Activated CD4-positive, CD25-positive, alpha-beta regulatory T cell treated with anti-CD3 and anti-CD28 coated beads, Interleukin-2, amount 50 U/mL, for 24 hours (primary cell): ENCODE measurements at regions not wholly inside any gene's neighbourhood (a gene's known extent, or its start where the extent isn't known, plus 50 kb on each side); places are given as distances from the start of the nearest gene placed in this dataset.

Experiments
- ATAC-seq, 2 donors: fragments of 150-1000 bp; cut with Tn5 transposase; one replicate each; pipeline ENCODE4 v1.10.0; 2021; ENCODE audit warnings: mild to moderate bottlenecking in 1 of 2, moderate library complexity in 1 of 2

DNA sequence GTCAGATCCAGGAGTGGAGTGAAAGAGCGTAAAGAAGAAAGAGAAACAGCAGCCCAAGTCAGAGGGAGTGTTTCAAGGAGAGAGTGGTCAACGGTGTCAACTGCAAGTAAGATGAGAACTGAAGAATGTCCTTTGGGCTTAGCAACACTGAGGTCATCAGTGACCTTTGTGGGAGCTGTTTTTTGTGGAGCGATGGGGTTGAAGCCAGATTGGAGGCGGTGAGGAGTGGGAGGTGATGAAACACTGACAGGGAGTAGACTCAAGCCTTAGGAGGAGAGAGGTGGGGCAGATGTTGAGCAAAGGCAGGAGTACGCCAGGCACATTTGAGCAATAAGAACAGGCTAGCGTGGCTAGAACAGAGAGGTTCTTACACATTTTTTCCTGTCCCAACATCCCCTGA lies 103.7 kb upstream of the GNAO1 start:
- ATAC-seq = no peak

DNA sequence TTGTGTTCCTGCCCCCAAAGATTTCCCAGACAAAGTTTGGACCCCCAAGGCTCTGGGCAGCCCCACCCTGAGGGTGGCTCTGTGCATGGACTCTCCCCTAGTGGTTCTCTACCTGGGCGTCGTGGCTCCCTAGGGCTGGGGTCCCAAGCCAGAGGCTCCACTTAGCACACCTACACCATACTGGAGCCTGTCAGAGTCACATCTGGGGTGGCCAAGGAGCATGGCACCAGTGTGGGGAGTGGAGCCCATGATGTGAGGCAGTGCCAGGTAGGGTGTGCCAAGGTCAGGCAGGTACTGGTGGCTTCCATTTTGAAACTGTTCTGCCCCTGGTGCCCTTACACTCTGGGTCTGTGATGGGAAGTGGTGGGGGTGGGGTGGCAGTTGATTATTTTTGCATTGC lies 109.9 kb upstream of the GNAO1 start:
- no peak for ATAC-seq

GRCh38 chr16:56075732-56076388 lies 115.4 kb upstream of the GNAO1 start:
- no peak for ATAC-seq

DNA sequence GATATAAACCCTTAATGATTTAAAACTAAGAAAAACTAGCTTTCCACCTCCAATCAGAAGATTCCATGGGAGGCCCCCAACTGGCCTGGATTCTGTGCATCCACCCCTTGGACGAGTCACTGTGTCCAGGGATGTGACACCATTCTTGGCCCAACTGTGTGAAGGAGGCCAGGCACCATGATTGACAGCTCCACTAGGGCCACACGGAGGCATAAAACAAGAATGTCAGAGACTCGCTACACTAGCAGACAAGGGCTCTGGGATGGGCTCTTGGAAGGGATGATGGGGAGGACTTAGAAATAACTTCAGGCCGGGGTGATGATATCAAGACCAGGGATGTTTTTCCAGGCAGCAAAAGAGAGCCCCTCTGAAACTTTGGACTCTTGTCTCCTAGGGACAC lies 117.8 kb upstream of the GNAO1 start:
- no peak for ATAC-seq

DNA sequence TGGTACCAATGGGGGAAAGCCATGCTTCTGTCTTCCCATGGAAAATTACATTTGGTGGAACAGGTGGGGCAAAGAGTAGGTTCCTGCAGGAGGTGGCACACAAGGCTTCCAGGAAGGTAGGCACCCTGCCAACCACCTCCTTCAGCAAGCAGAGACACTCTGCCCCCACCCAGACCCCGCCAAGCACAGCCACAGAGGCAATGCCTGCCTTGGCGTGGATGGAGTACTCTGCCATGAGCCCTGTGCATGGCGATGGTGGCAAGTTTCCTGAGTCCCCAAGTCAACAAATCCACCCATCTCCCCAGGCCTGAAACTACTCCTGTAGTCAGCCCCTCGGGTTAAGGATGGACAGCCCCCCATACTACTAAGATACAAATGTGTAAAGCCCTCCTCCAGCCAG lies 119.2 kb upstream of the GNAO1 start:
- no peak for ATAC-seq

GRCh38 chr16:56068816-56069215 lies 122.5 kb upstream of the GNAO1 start:
- no peak for ATAC-seq

GRCh38 chr16:56068314-56068713 lies 123.0 kb upstream of the GNAO1 start:
- no peak for ATAC-seq

DNA sequence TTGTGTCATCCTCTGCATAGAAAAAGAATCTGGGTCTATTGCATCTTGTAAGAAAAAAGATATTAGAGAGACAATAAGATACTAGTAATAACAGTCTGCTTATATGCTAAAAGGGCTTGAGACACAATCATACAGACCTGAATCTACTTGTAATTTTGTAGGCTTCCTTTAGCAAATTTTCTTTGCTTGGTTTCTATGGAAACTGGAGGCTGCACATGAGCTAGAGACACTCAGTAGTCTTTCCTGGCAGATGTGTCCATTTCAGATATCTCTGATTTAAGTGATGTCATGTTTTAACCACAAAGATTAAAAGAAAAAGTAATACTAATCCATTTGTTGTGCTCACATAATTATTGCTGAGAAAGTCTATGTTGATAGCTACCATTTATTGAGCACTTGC lies 123.9 kb upstream of the GNAO1 start:
- ATAC-seq = no peak

DNA sequence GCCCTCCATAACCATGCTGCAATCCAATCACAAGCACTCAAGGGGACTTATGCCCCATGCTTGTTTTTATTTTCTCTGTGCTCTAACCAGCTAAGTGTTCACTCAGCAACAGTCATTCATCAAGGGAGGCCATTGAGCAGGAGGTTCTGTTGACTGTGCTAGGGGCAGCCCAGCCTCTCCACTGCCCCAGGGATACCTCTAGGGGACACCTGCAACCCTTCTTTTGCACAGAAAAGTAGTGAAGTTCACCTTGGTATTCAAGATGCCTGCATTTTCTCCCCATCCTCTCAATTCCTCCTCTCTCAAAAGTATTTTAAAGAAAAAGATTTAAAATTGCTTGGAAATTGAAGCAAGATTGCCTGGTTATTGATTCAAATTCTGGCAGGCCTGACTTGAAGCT lies 124.7 kb upstream of the GNAO1 start:
- ATAC-seq = no peak

- ATAC-seq = no peak
Measured at GRCh38 chr16:56063111-56063510, 128.2 kb upstream of the GNAO1 start.

DNA sequence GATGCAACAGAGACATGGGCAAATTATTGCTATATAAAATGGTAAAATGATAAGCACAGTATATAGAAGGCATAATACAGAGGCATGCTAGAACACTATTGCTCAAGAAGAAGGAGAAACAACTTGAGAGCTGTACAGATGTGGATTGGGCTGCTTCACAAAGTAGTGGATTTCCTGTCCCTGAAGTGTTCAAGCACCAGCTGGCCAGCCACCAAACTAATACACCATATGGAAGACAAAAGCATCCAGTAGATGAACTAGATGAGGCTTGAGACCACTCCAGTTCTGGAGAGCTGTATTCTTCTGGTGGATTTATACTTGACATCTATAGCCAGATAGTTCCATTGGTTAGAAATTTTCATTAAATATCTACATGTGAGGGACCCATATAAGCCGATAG lies 134.1 kb upstream of the GNAO1 start:
- no peak for ATAC-seq

- ATAC-seq = no peak
Measured at GRCh38 chr16:56050916-56051315, 140.4 kb upstream of the GNAO1 start.

DNA sequence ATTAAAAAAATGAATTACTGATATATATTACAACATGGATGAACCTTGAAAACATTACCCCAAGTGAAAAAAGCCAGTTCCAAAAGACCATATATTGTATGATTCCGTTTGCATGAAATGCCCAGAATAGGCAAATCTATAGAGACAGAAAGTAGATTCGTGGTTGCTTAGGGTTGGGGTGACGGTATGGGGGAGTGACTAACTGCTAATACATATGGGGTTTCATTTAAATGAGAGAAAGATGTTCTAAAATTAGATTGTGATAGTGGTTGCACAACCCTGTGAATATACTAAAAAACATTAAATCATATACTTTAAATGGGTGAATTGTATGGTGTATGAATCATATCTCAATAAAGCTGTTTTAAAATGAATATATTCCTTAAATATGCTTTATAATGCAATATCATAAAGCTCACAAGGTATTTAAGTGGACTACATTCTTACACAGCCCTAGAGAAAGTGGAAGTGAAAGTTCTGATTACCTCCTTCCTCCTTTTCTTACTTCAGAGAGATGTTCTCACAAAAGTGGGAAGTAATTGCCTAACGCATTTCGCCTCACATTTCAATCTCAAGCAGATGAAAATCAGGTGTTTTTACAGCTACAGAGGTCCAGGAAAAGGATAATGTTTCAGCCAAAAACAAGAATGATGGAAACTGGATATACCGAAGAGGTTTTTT lies 142.7 kb upstream of the GNAO1 start:
- peak in 1 of 2 donors; percentile 32 for ATAC-seq

- ATAC-seq = no peak
Measured at GRCh38 chr16:56047307-56048234, 143.7 kb upstream of the GNAO1 start.

GRCh38 chr16:56042416-56042815 lies 148.9 kb upstream of the GNAO1 start:
- ATAC-seq = no peak

GRCh38 chr16:56041556-56042140 lies 149.6 kb upstream of the GNAO1 start:
- no peak for ATAC-seq

DNA sequence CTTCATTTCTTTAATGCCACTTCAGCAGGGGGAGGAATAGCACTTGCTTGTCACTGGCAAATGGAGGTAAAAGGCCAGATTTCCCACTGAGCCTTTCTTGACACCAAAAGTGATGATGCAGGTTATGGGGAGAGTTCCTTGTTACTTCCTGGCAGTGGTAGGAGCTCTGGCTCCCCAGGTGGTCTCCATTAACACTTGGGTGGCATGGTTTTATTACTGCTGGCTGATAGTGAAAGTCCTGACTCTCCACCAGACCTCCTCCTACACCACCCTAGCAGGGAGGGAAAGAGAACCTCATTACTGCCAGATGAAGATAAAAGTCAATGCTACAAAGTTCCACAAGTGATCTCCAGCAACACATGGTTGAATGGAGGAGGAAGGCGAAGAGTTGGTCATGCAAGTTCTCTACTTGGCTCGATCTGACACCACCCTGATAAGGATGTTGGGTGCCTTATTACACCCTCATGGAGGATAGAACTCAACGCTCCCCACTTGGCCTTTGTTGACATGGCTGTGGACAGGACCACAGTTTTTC lies 152.7 kb upstream of the GNAO1 start:
- ATAC-seq = no peak

- ATAC-seq = no peak
Measured at GRCh38 chr16:56032072-56032471, 156.9 kb upstream of the CES5A start.

DNA sequence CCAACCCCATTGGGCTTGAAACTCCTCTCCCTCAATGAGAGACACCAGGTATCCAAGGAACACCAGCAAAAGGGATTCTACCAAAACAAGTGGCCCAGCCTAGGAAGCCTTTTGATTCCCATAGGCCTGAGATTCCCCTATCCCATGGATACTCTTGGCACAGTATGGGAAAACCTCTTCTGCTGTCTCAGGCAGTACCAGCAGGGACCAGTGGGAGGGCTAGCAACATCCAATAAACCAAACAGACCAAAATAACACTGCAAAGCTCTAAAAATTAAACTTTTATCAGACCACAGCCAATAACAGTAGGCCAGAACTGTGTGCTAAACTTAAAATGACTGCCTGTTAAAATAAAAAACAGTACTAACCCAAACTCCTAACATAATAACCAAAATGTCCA lies 153.9 kb upstream of the CES5A start:
- no peak for ATAC-seq

DNA sequence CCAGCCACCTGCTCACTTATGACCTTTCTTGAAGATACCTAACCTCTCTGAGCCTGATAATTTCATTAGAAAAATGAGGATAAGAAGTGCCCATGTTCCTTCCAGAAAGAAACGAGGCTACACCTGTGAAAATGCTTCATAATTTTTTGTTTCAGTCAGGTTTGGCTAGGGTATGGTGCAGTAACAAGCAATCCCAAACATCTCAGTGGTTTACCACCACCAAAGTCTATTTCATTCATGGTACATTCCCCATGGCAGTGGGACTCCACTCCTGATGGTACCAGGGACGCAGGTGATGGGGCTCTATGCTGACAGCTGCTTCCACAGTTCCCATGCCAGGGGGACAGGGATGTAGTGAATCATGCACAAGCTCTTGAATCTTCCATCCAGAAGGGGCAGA lies 147.6 kb upstream of the CES5A start:
- ATAC-seq = no peak

GRCh38 chr16:56019274-56019673 lies 144.1 kb upstream of the CES5A start:
- no peak for ATAC-seq

DNA sequence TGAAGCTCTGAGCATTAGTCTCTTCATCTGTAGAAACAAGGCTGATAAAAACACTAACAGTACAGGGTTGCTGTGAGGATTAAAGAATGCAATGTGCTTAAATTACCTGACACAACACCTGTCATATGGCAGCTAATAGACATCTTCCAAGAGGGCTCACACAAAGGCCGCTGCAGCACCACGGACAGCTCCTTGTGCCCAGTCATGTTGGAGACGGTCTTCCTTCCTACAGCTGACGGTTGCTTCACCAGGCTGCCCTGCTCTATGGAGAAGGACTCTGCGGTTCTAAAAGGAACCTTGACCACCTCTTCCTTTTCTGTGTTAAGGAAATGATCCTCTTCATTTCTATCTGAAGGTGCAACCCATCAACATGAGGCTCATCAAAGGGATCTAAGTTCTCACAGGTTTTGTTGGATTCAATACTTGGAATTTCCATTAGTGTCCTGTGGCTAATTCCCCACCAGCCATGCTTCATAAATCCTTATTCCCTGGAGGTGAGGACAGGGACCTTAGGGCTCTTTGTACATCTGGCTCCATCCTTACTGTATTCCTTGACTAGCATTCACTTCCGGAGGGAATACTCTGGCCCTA lies 138.9 kb upstream of the CES5A start:
- ATAC-seq = no peak

- ATAC-seq = no peak
Measured at GRCh38 chr16:56012482-56012811, 137.3 kb upstream of the CES5A start.
